HL-60 (cell line): ENCODE measurements at regions not wholly inside any gene's neighbourhood (a gene's known extent, or its start where the extent isn't known, plus 50 kb on each side); places are given as distances from the start of the nearest gene placed in this dataset.

ENCODE experiments used
- TF ChIP-seq, protein P1 (sequence below): IDR thresholded peaks from one replicate; pipeline ENCODE4 v1.5.1; 2011; ENCODE audit warnings: low read length, control low read depth, inconsistent platforms; ENCODE audit not compliant: insufficient read depth
- TF ChIP-seq, protein P2 (sequence below): IDR thresholded peaks from 2 replicates; pipeline ENCODE4 v1.6.1; 2012; ENCODE audit warnings: low read depth; ENCODE audit not compliant: insufficient replicate concordance

DNA sequence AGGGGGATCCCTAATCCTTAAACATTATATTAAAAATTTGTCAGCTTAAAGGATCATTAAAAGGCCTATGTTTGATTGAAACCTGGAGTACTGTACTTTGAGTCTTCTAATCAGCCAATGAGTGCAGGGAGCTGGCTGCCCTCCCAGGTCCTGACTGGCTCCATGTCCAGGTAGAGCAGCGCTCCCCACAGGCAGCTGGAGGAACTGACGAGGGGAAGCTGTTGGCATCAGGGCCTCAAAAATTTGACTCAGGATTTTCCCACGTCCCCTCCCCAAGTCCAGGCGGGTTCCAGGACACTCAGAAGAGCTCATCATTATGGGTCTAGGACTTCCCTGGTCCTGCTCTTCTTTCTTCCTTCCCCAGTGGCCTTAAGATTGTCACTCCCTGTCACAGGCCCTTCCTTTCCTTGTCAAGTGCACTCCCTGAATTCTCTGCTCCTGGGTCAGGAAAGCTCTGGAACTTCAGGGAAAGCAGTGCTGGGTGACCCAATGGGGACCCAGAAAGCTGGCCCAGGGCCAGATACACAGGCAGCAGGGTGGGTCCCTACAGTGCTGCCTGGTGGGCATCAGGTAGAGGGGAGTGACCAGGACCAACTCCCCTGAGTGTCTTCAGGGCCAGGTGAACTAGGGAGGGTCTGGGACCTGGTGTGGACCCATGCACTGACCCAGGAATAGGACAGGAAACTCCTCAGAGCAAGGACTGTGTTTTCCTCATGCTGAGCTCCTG is 65.5 kb downstream of the GGTLC2 start:
- TF ChIP-seq, protein P1, sequence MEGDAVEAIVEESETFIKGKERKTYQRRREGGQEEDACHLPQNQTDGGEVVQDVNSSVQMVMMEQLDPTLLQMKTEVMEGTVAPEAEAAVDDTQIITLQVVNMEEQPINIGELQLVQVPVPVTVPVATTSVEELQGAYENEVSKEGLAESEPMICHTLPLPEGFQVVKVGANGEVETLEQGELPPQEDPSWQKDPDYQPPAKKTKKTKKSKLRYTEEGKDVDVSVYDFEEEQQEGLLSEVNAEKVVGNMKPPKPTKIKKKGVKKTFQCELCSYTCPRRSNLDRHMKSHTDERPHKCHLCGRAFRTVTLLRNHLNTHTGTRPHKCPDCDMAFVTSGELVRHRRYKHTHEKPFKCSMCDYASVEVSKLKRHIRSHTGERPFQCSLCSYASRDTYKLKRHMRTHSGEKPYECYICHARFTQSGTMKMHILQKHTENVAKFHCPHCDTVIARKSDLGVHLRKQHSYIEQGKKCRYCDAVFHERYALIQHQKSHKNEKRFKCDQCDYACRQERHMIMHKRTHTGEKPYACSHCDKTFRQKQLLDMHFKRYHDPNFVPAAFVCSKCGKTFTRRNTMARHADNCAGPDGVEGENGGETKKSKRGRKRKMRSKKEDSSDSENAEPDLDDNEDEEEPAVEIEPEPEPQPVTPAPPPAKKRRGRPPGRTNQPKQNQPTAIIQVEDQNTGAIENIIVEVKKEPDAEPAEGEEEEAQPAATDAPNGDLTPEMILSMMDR = no peak
- TF ChIP-seq, protein P2, sequence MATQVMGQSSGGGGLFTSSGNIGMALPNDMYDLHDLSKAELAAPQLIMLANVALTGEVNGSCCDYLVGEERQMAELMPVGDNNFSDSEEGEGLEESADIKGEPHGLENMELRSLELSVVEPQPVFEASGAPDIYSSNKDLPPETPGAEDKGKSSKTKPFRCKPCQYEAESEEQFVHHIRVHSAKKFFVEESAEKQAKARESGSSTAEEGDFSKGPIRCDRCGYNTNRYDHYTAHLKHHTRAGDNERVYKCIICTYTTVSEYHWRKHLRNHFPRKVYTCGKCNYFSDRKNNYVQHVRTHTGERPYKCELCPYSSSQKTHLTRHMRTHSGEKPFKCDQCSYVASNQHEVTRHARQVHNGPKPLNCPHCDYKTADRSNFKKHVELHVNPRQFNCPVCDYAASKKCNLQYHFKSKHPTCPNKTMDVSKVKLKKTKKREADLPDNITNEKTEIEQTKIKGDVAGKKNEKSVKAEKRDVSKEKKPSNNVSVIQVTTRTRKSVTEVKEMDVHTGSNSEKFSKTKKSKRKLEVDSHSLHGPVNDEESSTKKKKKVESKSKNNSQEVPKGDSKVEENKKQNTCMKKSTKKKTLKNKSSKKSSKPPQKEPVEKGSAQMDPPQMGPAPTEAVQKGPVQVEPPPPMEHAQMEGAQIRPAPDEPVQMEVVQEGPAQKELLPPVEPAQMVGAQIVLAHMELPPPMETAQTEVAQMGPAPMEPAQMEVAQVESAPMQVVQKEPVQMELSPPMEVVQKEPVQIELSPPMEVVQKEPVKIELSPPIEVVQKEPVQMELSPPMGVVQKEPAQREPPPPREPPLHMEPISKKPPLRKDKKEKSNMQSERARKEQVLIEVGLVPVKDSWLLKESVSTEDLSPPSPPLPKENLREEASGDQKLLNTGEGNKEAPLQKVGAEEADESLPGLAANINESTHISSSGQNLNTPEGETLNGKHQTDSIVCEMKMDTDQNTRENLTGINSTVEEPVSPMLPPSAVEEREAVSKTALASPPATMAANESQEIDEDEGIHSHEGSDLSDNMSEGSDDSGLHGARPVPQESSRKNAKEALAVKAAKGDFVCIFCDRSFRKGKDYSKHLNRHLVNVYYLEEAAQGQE = no peak
